HUES48 (cell line): ENCODE measurements at regions not wholly inside any gene's neighbourhood (a gene's known extent, or its start where the extent isn't known, plus 50 kb on each side); places are given as distances from the start of the nearest gene placed in this dataset.

Source experiments
- H3K27ac ChIP-seq: one replicate; pipeline ENCODE4 v1.7.0; 2013; ENCODE audit warnings: low read depth, low read length, inconsistent platforms
- H3K27me3 ChIP-seq: 2 replicates; pipeline ENCODE4 v1.6.1; 2013; ENCODE audit warnings: mild to moderate bottlenecking, low read length; ENCODE audit not compliant: control insufficient read depth, insufficient read depth
- H3K36me3 ChIP-seq: 2 replicates; pipeline ENCODE4 v1.6.1; 2013; ENCODE audit warnings: low read length; ENCODE audit not compliant: control insufficient read depth, insufficient read depth
- H3K4me1 ChIP-seq: 2 replicates; pipeline ENCODE4 v1.6.1; 2013; ENCODE audit warnings: mild to moderate bottlenecking, low read length; ENCODE audit not compliant: control insufficient read depth, insufficient read depth
- H3K4me3 ChIP-seq: 2 replicates; pipeline ENCODE4 v1.5.1; 2013; ENCODE audit warnings: mild to moderate bottlenecking, low read depth, low read length
- H3K9ac ChIP-seq: 2 replicates; pipeline ENCODE4 v1.6.1; 2013; ENCODE audit warnings: mild to moderate bottlenecking, low read depth, low read length, moderate library complexity
- H3K9me3 ChIP-seq: 2 replicates; pipeline ENCODE4 v1.6.1; 2013; ENCODE audit warnings: low read length; ENCODE audit not compliant: control insufficient read depth, insufficient read depth

GRCh38 chr2:65819963-65820362 lies 387.6 kb upstream of the SPRED2 start:
- Histone ChIP-seq H3K9ac (no peak overlapping the region), H3K9me3 (no peaks in the 10 kb centered on the region), H3K27me3 (no peaks in the 10 kb centered on the region), H3K36me3 (no peaks in the 10 kb centered on the region), H3K4me3 (no peak overlapping the region), H3K27ac (no peak overlapping the region), H3K4me1 (peaks cover 5% of the 10 kb centered on the region)

GRCh38 chr2:65818873-65819451 lies 386.6 kb upstream of the SPRED2 start:
- Histone ChIP-seq H3K36me3 (no peaks in the 10 kb centered on the region), H3K27me3 (no peaks in the 10 kb centered on the region), H3K27ac (no peak overlapping the region)

GRCh38 chr2:65813631-65814173 lies 381.3 kb upstream of the SPRED2 start:
- Histone ChIP-seq H3K4me1 (no peaks in the 10 kb centered on the region), H3K4me3 (no peak overlapping the region), H3K27me3 (no peaks in the 10 kb centered on the region), H3K9me3 (no peaks in the 10 kb centered on the region), H3K36me3 (no peaks in the 10 kb centered on the region), H3K27ac (no peak overlapping the region), H3K9ac (no peak overlapping the region)

More at GRCh38 chr2:65818873-65819451, 386.6 kb upstream of the SPRED2 start:
- H3K4me3 ChIP-seq, result no peak overlapping the region
- H3K9me3 ChIP-seq, result no peaks in the 10 kb centered on the region
- no peak overlapping the region for H3K9ac ChIP-seq
- peaks cover 5% of the 10 kb centered on the region for H3K4me1 ChIP-seq

DNA sequence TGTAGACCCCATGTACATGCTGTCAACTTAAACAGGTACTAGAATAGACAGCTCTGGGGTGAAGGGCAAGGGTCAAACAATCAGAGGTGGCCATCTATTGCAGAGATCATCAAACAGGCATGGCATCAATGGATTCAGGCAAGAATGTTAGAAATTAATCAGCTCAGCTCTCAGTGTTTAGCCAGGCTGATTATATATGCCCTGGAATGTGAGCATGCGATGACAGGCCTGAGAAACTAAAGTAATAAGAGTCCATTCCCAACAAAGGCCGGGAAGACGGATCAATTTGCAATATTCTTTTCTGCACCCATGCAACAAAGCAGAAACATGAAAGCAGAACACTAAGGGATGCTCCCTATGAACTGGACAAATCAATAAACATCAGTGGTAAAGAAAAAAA lies 380.5 kb upstream of the SPRED2 start:
- no peak overlapping the region for H3K9ac ChIP-seq
- no peak overlapping the region for H3K27ac ChIP-seq
- no peak overlapping the region for H3K4me3 ChIP-seq
- no peaks in the 10 kb centered on the region for H3K27me3 ChIP-seq
- no peaks in the 10 kb centered on the region for H3K36me3 ChIP-seq
- H3K9me3 ChIP-seq, result peaks cover 3% of the 10 kb centered on the region
- no peaks in the 10 kb centered on the region for H3K4me1 ChIP-seq

- Histone ChIP-seq H3K27ac (no peak overlapping the region), H3K36me3 (no peaks in the 10 kb centered on the region), H3K9me3 (peaks cover 4% of the 10 kb centered on the region), H3K4me1 (no peaks in the 10 kb centered on the region), H3K4me3 (no peak overlapping the region), H3K27me3 (no peaks in the 10 kb centered on the region), H3K9ac (no peak overlapping the region)
These were observed 375.5 kb upstream of the SPRED2 start for GRCh38 chr2:65807942-65808341.

DNA sequence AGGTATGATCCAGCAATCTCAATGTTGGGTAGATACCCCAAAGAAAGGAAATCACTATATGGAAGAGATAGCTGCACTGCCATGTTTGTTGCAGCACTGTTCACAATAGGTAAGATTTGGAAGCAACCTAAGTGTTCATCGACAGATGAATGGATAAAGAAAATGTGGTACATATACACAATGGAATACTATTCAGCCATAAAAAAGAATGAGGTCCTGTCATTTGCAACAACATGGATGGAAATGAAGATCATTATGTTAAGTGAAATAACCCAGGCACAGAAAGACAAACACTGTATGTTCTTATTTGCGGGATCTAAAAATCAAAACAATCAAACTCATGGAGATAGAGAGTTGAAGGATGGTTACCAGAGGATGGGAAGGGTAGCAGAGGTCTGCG lies 372.4 kb upstream of the SPRED2 start:
- Histone ChIP-seq H3K9ac (no peak overlapping the region), H3K27ac (no peak overlapping the region), H3K4me3 (no peak overlapping the region), H3K36me3 (no peaks in the 10 kb centered on the region), H3K27me3 (no peaks in the 10 kb centered on the region), H3K9me3 (peaks cover 4% of the 10 kb centered on the region), H3K4me1 (no peaks in the 10 kb centered on the region)

- Histone ChIP-seq H3K27ac (no peak overlapping the region), H3K9ac (no peak overlapping the region), H3K4me1 (no peaks in the 10 kb centered on the region), H3K36me3 (no peaks in the 10 kb centered on the region), H3K27me3 (no peaks in the 10 kb centered on the region), H3K9me3 (no peaks in the 10 kb centered on the region), H3K4me3 (no peak overlapping the region)
These were observed 370.0 kb upstream of the SPRED2 start for GRCh38 chr2:65802298-65802942.

- H3K4me3 ChIP-seq, result no peak overlapping the region
- no peak overlapping the region for H3K9ac ChIP-seq
- H3K27ac ChIP-seq, result no peak overlapping the region
- no peaks in the 10 kb centered on the region for H3K9me3 ChIP-seq
- H3K4me1 ChIP-seq, result no peaks in the 10 kb centered on the region
- H3K36me3 ChIP-seq, result no peaks in the 10 kb centered on the region
- H3K27me3 ChIP-seq, result no peaks in the 10 kb centered on the region
These were observed 368.6 kb upstream of the SPRED2 start for GRCh38 chr2:65800998-65801397.

DNA sequence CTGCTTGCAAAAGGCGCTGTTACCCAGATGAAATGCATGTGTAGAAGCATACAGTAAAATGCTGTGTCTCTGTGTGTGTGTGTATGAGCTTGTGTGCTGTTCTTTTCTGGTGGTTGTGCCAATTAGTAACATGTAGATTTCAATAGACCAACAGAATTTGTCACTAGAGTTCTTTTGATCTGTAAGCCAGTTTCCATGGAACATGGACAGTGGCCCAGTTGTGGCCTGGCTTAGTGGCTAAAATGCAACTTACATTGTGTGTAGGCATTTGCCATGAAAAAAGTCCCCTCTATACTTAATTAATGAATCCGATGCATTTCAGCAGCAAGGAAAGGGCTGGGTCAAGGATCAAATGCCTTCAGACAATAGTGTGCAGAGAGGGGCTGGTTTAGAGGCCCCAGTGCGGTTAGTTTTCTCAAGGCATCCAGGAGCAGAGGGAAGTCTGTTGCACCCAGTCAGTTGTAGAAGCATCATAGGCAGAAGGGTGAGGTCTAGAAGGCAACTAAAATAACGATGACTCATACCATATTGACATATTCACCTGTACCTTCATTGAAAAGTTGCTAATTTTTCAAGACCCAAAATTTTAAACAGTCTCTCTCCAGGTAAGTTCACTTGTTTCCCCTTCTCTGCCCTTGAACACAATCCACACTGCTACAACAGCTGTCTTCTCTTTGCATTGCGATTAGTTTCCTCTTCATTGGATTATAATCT lies 366.9 kb upstream of the SPRED2 start:
- Histone ChIP-seq H3K27ac (no peak overlapping the region), H3K9me3 (no peaks in the 10 kb centered on the region), H3K4me1 (no peaks in the 10 kb centered on the region), H3K36me3 (no peaks in the 10 kb centered on the region), H3K4me3 (no peak overlapping the region), H3K9ac (no peak overlapping the region), H3K27me3 (no peaks in the 10 kb centered on the region)

DNA sequence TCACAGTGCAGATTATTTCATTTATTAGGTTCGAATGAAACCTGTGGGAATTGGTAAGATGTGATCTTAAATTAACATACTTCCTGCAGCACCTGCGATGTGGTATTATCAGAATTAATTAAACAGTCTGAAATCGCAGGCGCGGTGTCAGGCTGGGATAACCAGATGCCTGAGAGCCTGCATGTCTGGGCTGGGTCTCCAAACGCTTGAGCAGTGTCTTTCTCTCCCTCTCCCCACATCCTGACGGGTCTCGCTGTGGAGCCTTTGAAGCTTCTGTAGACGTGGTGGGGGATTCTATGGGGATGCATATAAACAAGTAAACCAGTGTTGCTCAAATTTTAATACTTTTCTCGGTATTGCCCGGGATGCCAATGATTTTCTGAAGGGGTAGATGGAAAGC lies 366.2 kb upstream of the SPRED2 start:
- Histone ChIP-seq H3K27me3 (no peaks in the 10 kb centered on the region), H3K4me1 (no peaks in the 10 kb centered on the region), H3K27ac (no peak overlapping the region), H3K9me3 (no peaks in the 10 kb centered on the region), H3K36me3 (no peaks in the 10 kb centered on the region), H3K9ac (no peak overlapping the region), H3K4me3 (no peak overlapping the region)

- Histone ChIP-seq H3K9me3 (no peaks in the 10 kb centered on the region), H3K36me3 (no peaks in the 10 kb centered on the region), H3K27me3 (no peaks in the 10 kb centered on the region), H3K4me3 (no peak overlapping the region), H3K9ac (no peak overlapping the region), H3K27ac (no peak overlapping the region), H3K4me1 (no peaks in the 10 kb centered on the region)
These were observed 362.6 kb upstream of the SPRED2 start for GRCh38 chr2:65794994-65795393.
